ENCODE measurements at regions not wholly inside any gene's neighbourhood (a gene's known extent, or its start where the extent isn't known, plus 50 kb on each side); places are given as distances from the start of the nearest gene placed in this dataset.

- no peak for TF ChIP-seq CTCF (IDR thresholded peaks at IDR 0.05; ENCODE audit: low read depth, low read length)
- no peak for DNase-seq
- Histone ChIP-seq H3K27ac (no peak overlapping the region), H3K4me3 (ENCODE audit: low read depth, low read length) (no peak overlapping the region), H3K36me3 (no peaks in the 10 kb centered on the region), H3K9me3 (ENCODE audit: severe bottlenecking) (no peaks in the 10 kb centered on the region), H3K27me3 (ENCODE audit: insufficient read depth, low read depth, severe bottlenecking) (no peaks in the 10 kb centered on the region)
Observed at GRCh38 chr15:99895956-99896311, 162.7 kb upstream of the LYSMD4 start.

DNA sequence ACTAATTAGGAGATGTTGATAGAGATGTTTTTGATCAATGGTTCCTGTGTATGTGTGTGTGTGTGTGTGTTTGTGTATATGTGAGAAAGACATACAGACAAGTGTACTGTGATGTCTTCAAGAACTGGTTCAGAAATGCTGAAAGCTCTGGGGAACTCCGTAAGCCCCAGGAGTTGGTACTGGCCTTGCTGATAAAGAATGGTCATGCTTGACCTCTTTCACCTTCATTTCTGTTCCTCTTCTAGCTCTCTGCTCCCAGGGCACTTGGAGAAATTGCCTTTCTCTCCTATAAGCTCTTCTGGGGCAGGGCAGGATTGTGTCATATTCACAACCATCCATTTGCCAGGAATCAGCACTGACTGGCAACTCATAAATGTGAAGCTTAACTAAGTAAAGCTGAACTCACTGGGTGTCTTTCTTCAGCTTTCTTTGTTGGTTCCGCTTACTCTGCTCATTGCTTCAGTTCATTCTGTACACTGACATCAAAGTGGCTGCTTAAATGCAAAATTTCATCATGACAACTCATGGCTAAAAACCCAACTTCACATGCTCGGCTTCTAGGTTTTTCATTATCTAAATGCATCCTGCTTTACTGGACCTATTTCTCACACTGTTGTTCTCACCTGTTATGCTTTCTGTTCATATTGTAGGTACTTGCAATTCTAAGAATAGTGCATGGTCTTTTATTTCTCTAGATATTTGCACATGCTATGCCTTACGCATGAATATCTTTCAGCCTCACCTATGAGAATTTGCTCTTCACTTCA, 162.1 kb upstream of the LYSMD4 start:
- no peaks in the 10 kb centered on the region for H3K9me3 ChIP-seq (ENCODE audit: severe bottlenecking)
- no peak for DNase-seq
- no peaks in the 10 kb centered on the region for H3K36me3 ChIP-seq
- no peak for TF ChIP-seq CTCF (IDR thresholded peaks at IDR 0.05; ENCODE audit: low read depth, low read length)
- H3K27ac ChIP-seq, result no peak overlapping the region
- H3K27me3 ChIP-seq (ENCODE audit: insufficient read depth, low read depth, severe bottlenecking), result no peaks in the 10 kb centered on the region
- H3K4me3 ChIP-seq (ENCODE audit: low read depth, low read length), result no peak overlapping the region

DNA sequence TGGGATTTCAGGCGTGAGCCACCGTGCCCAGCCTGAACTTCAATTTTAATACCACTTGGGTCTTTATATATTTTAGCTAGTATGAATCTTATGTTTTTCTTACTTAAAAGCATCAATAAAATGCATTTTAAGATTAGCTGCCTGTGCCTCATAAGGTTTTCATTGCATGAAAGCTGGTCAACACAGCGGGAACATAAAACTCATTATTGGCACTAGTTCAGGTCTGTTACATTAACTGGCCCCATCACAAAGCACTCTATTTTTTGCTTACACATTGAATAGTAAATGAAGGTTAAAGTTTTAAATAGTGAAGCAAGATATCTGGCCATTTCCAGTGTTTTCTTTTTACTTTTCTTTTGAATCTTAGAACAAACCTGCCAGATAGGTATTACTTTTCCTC, 145.6 kb upstream of the LYSMD4 start:
- Histone ChIP-seq H3K36me3 (no peaks in the 10 kb centered on the region), H3K27ac (no peak overlapping the region), H3K27me3 (ENCODE audit: insufficient read depth, low read depth, severe bottlenecking) (no peaks in the 10 kb centered on the region), H3K9me3 (ENCODE audit: severe bottlenecking) (no peaks in the 10 kb centered on the region), H3K4me3 (ENCODE audit: low read depth, low read length) (no peak overlapping the region)
- DNase-seq, result no peak
- no peak for TF ChIP-seq CTCF (IDR thresholded peaks at IDR 0.05; ENCODE audit: low read depth, low read length)

GRCh38 chr15:99873451-99873850, 140.2 kb upstream of the LYSMD4 start:
- no peaks in the 10 kb centered on the region for H3K27me3 ChIP-seq (ENCODE audit: insufficient read depth, low read depth, severe bottlenecking)
- no peak for TF ChIP-seq CTCF (IDR thresholded peaks at IDR 0.05; ENCODE audit: low read depth, low read length)
- DNase-seq, result no peak
- no peaks in the 10 kb centered on the region for H3K9me3 ChIP-seq (ENCODE audit: severe bottlenecking)
- H3K4me3 ChIP-seq (ENCODE audit: low read depth, low read length), result no peak overlapping the region
- no peak overlapping the region for H3K27ac ChIP-seq
- H3K36me3 ChIP-seq, result no peaks in the 10 kb centered on the region

- Histone ChIP-seq H3K27me3 (ENCODE audit: insufficient read depth, low read depth, severe bottlenecking) (no peaks in the 10 kb centered on the region), H3K36me3 (no peaks in the 10 kb centered on the region), H3K9me3 (ENCODE audit: severe bottlenecking) (no peaks in the 10 kb centered on the region), H3K27ac (no peak overlapping the region), H3K4me3 (ENCODE audit: low read depth, low read length) (no peak overlapping the region)
- no peak for DNase-seq
- no peak for TF ChIP-seq CTCF (IDR thresholded peaks at IDR 0.05; ENCODE audit: low read depth, low read length)
Observed at GRCh38 chr15:99863550-99864198, 130.4 kb upstream of the LYSMD4 start.
